ENCODE measurements at regions not wholly inside any gene's neighbourhood (a gene's known extent, or its start where the extent isn't known, plus 50 kb on each side); places are given as distances from the start of the nearest gene placed in this dataset.

GRCh38 chr15:35630985-35631384, 85.0 kb upstream of the DPH6 start:
- TF ChIP-seq, protein P1, sequence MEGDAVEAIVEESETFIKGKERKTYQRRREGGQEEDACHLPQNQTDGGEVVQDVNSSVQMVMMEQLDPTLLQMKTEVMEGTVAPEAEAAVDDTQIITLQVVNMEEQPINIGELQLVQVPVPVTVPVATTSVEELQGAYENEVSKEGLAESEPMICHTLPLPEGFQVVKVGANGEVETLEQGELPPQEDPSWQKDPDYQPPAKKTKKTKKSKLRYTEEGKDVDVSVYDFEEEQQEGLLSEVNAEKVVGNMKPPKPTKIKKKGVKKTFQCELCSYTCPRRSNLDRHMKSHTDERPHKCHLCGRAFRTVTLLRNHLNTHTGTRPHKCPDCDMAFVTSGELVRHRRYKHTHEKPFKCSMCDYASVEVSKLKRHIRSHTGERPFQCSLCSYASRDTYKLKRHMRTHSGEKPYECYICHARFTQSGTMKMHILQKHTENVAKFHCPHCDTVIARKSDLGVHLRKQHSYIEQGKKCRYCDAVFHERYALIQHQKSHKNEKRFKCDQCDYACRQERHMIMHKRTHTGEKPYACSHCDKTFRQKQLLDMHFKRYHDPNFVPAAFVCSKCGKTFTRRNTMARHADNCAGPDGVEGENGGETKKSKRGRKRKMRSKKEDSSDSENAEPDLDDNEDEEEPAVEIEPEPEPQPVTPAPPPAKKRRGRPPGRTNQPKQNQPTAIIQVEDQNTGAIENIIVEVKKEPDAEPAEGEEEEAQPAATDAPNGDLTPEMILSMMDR (conservative IDR thresholded peaks at IDR 0.05) = no peak
- H3K27ac ChIP-seq = peak overlapping the region; percentile 84

GRCh38 chr15:35633677-35634076, 87.7 kb upstream of the DPH6 start:
- H3K27ac ChIP-seq = no peak overlapping the region
- TF ChIP-seq, protein P1 (conservative IDR thresholded peaks at IDR 0.05) = no peak

DNA sequence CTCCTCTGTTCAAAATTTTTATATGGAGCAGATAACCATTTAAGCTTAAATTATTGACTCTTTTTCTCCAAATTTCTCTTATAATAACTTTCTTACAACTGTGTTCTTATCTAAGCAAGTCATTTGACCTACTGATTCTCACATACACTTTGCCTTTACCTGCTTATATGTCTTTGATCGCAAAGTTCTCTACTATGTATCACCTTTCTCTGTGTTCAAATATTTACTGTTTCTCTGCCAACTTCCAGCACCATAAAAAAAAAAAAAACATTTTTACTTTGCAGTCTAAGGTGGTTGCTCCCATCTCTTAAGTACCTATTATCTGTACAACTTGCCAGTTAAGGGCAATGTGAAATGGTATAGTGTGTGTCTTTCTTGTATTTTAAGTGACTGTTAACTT, 100.8 kb upstream of the DPH6 start:
- TF ChIP-seq, protein P1 (conservative IDR thresholded peaks at IDR 0.05) = no peak
- H3K27ac ChIP-seq = peak overlapping the region; percentile 14; the same call in 1 of the 2 replicates

DNA sequence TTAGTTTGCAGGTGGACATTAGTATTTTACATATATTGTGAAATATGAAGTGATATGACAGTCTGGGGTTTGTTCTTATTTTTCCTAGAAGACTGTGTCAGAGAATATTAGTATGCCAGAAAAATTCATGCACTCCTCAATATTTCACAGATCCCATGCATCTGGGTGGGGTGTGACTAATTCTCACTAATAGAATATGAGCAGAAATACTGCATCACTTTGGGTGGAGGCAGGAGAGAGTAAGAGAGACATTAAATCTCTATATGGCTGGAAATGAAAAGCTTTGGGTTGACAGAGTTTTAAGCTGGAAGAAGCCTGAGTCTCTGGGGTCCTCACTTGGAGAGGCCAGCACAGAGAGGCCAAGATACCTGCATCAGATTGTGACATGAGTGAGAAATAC, 101.3 kb upstream of the DPH6 start:
- no peak overlapping the region; the same call in 1 of the 2 replicates for H3K27ac ChIP-seq
- TF ChIP-seq, protein P1 (conservative IDR thresholded peaks at IDR 0.05) = no peak

GRCh38 chr15:35648941-35649340, 103.0 kb upstream of the DPH6 start:
- TF ChIP-seq, protein P1 (conservative IDR thresholded peaks at IDR 0.05) = no peak
- no peak overlapping the region for H3K27ac ChIP-seq

GRCh38 chr15:35649575-35649974, 103.6 kb upstream of the DPH6 start:
- TF ChIP-seq, protein P1 (conservative IDR thresholded peaks at IDR 0.05) = no peak
- H3K27ac ChIP-seq = no peak overlapping the region

GRCh38 chr15:35654332-35654731, 108.4 kb upstream of the DPH6 start:
- H3K27ac ChIP-seq = no peak overlapping the region
- TF ChIP-seq, protein P1 (conservative IDR thresholded peaks at IDR 0.05) = no peak
